ENCODE measurements at regions not wholly inside any gene's neighbourhood (a gene's known extent, or its start where the extent isn't known, plus 50 kb on each side); places are given as distances from the start of the nearest gene placed in this dataset.
"Not testable (repeated sequence)": the region's sequence is repeated elsewhere in the genome, so short reads cannot be mapped to it uniquely, and the experiment has no call there.

DNA sequence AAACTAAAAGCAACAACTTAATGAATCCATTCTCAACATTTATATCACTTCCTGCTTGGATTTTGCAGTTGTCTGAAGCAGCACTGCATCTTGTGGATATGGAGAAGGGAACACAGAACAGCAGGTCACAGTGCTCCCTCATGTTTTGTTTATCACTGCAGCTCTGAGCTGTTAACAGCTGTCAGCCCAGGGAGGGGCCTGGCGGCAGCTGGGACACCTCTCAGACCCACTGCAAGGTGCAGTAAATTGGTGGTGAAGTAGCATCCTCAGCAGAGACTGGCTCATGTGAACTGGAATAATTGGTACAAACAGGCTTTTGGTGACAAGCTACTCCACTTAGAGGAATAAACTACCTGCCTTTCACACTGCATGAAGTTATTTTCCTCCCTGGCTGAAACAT, 170.4 kb downstream of the LIG4 start:
- intact Hi-C loops (cut with micrococcal nuclease) (no loop called here), dilution Hi-C loops (cut with MboI; ENCODE audit: extremely low pct_ligation_motif_present, low sequenced_read_pairs) (no loop called here)
- POLR2A ChIA-PET = no interaction called here
- FAIRE-seq = no peak
- H3K9me1 ChIP-seq (replicated peaks; ENCODE audit: control insufficient read depth, extremely low read depth, insufficient read depth, low read length) = no peaks in the 10 kb centered on the region
- no peaks in the 10 kb centered on the region for H3K36me3 ChIP-seq (ENCODE audit: control insufficient read depth in 2 of 2, extremely low read depth in 1 of 2, insufficient read depth in 2 of 2, low read length in 2 of 2)
- TF ChIP-seq POLR2AphosphoS5 (IDR thresholded peaks at IDR 0.05; ENCODE audit: insufficient read depth, low read depth, low read length) = no peak
- TF ChIP-seq JUN (IDR thresholded peaks at IDR 0.05; ENCODE audit: borderline replicate concordance, insufficient read depth, insufficient read length, low read depth) = no peak
- TF ChIP-seq FOS (IDR thresholded peaks at IDR 0.05; ENCODE audit: borderline replicate concordance, insufficient read depth, low read length) = no peak
- TF ChIP-seq GATA2 (IDR thresholded peaks at IDR 0.05; ENCODE audit: insufficient read depth, insufficient read length, low read depth, low read length) = no peak
- no peak for TF ChIP-seq POLR2A (IDR thresholded peaks at IDR 0.05; ENCODE audit: low read depth, low read length)
- TF ChIP-seq, protein P1, sequence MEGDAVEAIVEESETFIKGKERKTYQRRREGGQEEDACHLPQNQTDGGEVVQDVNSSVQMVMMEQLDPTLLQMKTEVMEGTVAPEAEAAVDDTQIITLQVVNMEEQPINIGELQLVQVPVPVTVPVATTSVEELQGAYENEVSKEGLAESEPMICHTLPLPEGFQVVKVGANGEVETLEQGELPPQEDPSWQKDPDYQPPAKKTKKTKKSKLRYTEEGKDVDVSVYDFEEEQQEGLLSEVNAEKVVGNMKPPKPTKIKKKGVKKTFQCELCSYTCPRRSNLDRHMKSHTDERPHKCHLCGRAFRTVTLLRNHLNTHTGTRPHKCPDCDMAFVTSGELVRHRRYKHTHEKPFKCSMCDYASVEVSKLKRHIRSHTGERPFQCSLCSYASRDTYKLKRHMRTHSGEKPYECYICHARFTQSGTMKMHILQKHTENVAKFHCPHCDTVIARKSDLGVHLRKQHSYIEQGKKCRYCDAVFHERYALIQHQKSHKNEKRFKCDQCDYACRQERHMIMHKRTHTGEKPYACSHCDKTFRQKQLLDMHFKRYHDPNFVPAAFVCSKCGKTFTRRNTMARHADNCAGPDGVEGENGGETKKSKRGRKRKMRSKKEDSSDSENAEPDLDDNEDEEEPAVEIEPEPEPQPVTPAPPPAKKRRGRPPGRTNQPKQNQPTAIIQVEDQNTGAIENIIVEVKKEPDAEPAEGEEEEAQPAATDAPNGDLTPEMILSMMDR (IDR thresholded peaks at IDR 0.05; ENCODE audit: extremely low read depth in 1 of 2, insufficient read depth in 1 of 2, low read depth in 1 of 2, low read length in 2 of 2) = no peak
- TF ChIP-seq EZH2 (IDR thresholded peaks at IDR 0.05; ENCODE audit: borderline replicate concordance, low read depth, low read length, severe bottlenecking) = no peak
- TF ChIP-seq MYC (IDR thresholded peaks at IDR 0.05; ENCODE audit: low read depth, low read length) = no peak
- TF ChIP-seq, protein P2, sequence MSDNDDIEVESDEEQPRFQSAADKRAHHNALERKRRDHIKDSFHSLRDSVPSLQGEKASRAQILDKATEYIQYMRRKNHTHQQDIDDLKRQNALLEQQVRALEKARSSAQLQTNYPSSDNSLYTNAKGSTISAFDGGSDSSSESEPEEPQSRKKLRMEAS (IDR thresholded peaks at IDR 0.05; ENCODE audit: insufficient read depth, insufficient read length) = no peak
- no peaks in the 10 kb centered on the region for H3K79me2 ChIP-seq (ENCODE audit: control insufficient read depth, insufficient read depth, low read length)
- CTCF ChIA-PET = no interaction called here
- H3K9me3 ChIP-seq (replicated peaks; ENCODE audit: control insufficient read depth, insufficient read depth, low read length) = no peaks in the 10 kb centered on the region
- no peak overlapping the region for H2AFZ ChIP-seq (ENCODE audit: low read depth, low read length)
- no peaks in the 10 kb centered on the region for H3K27me3 ChIP-seq (ENCODE audit: control insufficient read depth in 2 of 2, insufficient read depth in 2 of 2, low read length in 2 of 2)
- no peaks in the 10 kb centered on the region for H4K20me1 ChIP-seq (replicated peaks; ENCODE audit: control insufficient read depth, extremely low read depth, insufficient read depth, low read length)
- no peaks in the 10 kb centered on the region for H3K4me1 ChIP-seq (ENCODE audit: control insufficient read depth, extremely low read depth, insufficient read depth, low read length)
- H3K4me3 ChIP-seq (replicated peaks in 1 of 3; ENCODE audit: insufficient read depth in 1 of 3, low read depth in 1 of 3, low read length in 3 of 3) = no peak overlapping the region
- no peak overlapping the region for H3K4me2 ChIP-seq (ENCODE audit: insufficient read depth, low read length)
- no TSS peak for BruUV-seq (replicated peaks)
- DNase-seq (ENCODE audit: low read depth, low spot score) = no peak
- no peak overlapping the region for H3K27ac ChIP-seq (ENCODE audit: insufficient read depth, low read depth, low read length)
- no peak overlapping the region for H3K9ac ChIP-seq (replicated peaks; ENCODE audit: extremely low read depth, insufficient read depth, low read length)

DNA sequence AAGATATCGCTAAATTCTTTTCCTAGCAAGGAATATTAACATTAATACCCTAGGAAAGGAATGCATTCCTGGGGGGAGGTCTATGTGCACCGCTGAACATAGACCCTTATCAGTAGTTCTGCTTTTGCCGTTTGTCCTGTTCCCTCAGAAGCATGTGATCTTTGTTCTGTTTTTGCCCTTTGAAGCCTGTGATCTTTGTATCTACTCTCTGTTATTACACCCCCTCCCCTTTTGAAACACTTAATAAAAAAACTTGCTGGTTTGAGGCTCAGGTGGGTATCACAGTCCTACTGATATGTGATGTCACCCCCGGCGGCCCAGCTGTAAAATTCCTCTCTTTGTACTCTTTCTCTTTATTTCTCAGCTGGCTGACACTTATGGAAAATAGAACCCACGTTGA, 172.5 kb downstream of the LIG4 start:
- dilution Hi-C loops (cut with MboI; ENCODE audit: extremely low pct_ligation_motif_present, low sequenced_read_pairs); intact Hi-C loops (cut with micrococcal nuclease); H3K4me3 ChIP-seq (replicated peaks in 1 of 3; ENCODE audit: insufficient read depth in 1 of 3, low read depth in 1 of 3, low read length in 3 of 3); H2AFZ ChIP-seq (ENCODE audit: low read depth, low read length); H3K27me3 ChIP-seq (ENCODE audit: control insufficient read depth in 2 of 2, insufficient read depth in 2 of 2, low read length in 2 of 2); H3K9me3 ChIP-seq (replicated peaks; ENCODE audit: control insufficient read depth, insufficient read depth, low read length); H3K9ac ChIP-seq (replicated peaks; ENCODE audit: extremely low read depth, insufficient read depth, low read length); POLR2A ChIA-PET; H4K20me1 ChIP-seq (replicated peaks; ENCODE audit: control insufficient read depth, extremely low read depth, insufficient read depth, low read length); CTCF ChIA-PET; H3K9me1 ChIP-seq (replicated peaks; ENCODE audit: control insufficient read depth, extremely low read depth, insufficient read depth, low read length); DNase-seq (ENCODE audit: low read depth, low spot score); BruUV-seq (replicated peaks); H3K79me2 ChIP-seq (ENCODE audit: control insufficient read depth, insufficient read depth, low read length); H3K4me1 ChIP-seq (ENCODE audit: control insufficient read depth, extremely low read depth, insufficient read depth, low read length); H3K27ac ChIP-seq (ENCODE audit: insufficient read depth, low read depth, low read length); H3K4me2 ChIP-seq (ENCODE audit: insufficient read depth, low read length); FAIRE-seq; H3K36me3 ChIP-seq (ENCODE audit: control insufficient read depth in 2 of 2, extremely low read depth in 1 of 2, insufficient read depth in 2 of 2, low read length in 2 of 2): not testable (repeated sequence)
